SK-N-SH (cell line): ENCODE measurements at regions not wholly inside any gene's neighbourhood (a gene's known extent, or its start where the extent isn't known, plus 50 kb on each side); places are given as distances from the start of the nearest gene placed in this dataset.
A peak's percentile ranks its signal among the peaks of the same experiment; 100 is the strongest.
"Not testable (repeated sequence)": the region's sequence is repeated elsewhere in the genome, so short reads cannot be mapped to it uniquely, and the experiment has no call there.

Experiments used
- CTCF ChIA-PET: fragments of 300-600, 350-600 bp; formaldehyde crosslinking; extraction: SDS; loops from one replicate; lab custom pipeline; 2021; lab: Yijun Ruan, JAX
- POLR2A ChIA-PET: fragments of 350-600 bp; sonication (Branson Sonifier 250); formaldehyde crosslinking; extraction: SDS; loops from one replicate; lab custom pipeline; 2020; ENCODE audit warnings: antibody characterized with exemption, inconsistent platforms; lab: Yijun Ruan, JAX
- DNase-seq: peaks from one replicate; pipeline ENCODE4 v3.0.0; 2012
- H2AFZ ChIP-seq: fragments of 200-600 bp; sonication (generic); 2 replicates; pipeline ENCODE4 v1.8.1; 2016; ENCODE audit warnings: antibody characterized with exemption, mild to moderate bottlenecking, low read depth
- H3F3A ChIP-seq: fragments of 200-600 bp; sonication (generic); replicated peaks from 2 replicates; pipeline ENCODE3; 2016; ENCODE audit warnings: antibody characterized with exemption, mild to moderate bottlenecking; ENCODE audit not compliant: insufficient read depth
- H3K27ac ChIP-seq, 2 experiments: fragments of 200-500 bp in 1 of 2; fragments of 200-600 bp in 1 of 2; sonication (Bioruptor generic) in 1 of 2; sonication (generic), shearing (Covaris generic) in 1 of 2; 2 replicates each; pipeline versions ENCODE4 v1.5.1 to v1.6.1; 2014 to 2016; ENCODE audit warnings: low read depth in 2 of 2, inconsistent platforms in 1 of 2, low read length in 1 of 2, mild to moderate bottlenecking in 1 of 2, mixed read lengths in 1 of 2
- H3K27me3 ChIP-seq: fragments of 200-600 bp; sonication (generic), shearing (Covaris generic); 2 replicates; pipeline ENCODE4 v1.6.1; 2016; ENCODE audit warnings: mixed run types; ENCODE audit not compliant: insufficient read depth
- H3K36me3 ChIP-seq, 2 experiments: fragments of 200-500 bp in 1 of 2; fragments of 200-600 bp in 1 of 2; sonication (Bioruptor generic) in 1 of 2; sonication (generic) in 1 of 2; replicated peaks in 1 of 2; 2 replicates each; pipeline versions ENCODE3 to v1.5.1; 2014 to 2016; ENCODE audit warnings: low read length in 1 of 2, mild to moderate bottlenecking in 1 of 2; ENCODE audit not compliant: insufficient read depth in 2 of 2, control insufficient read depth in 1 of 2
- H3K4me1 ChIP-seq, 2 experiments: fragments of 200-500 bp in 1 of 2; fragments of 200-600 bp in 1 of 2; sonication (Bioruptor generic) in 1 of 2; sonication (generic), shearing (Covaris generic) in 1 of 2; 2 replicates each; pipeline versions ENCODE4 v1.5.1 to v1.6.1; 2014 to 2016; ENCODE audit warnings: low read depth in 1 of 2, low read length in 1 of 2, mixed run types in 1 of 2; ENCODE audit not compliant: insufficient read depth in 2 of 2, control insufficient read depth in 1 of 2
- H3K4me2 ChIP-seq: fragments of 200-600 bp; sonication (generic), shearing (Covaris generic); 2 replicates; pipeline ENCODE4 v1.6.1; 2017; ENCODE audit warnings: mixed run types
- H3K4me3 ChIP-seq, 2 experiments: fragments of 200-500 bp in 1 of 2; fragments of 200-600 bp in 1 of 2; sonication (Bioruptor generic) in 1 of 2; sonication (generic), shearing (Covaris generic) in 1 of 2; 2 replicates each; pipeline versions ENCODE4 v1.5.1 to v1.8.1; 2014 to 2016; ENCODE audit warnings: low read depth in 2 of 2, inconsistent platforms in 1 of 2, low read length in 1 of 2, mild to moderate bottlenecking in 1 of 2, mixed read lengths in 1 of 2, moderate library complexity in 1 of 2
- H3K79me2 ChIP-seq: fragments of 200-600 bp; sonication (generic); 2 replicates; pipeline ENCODE4 v1.8.1; 2017; ENCODE audit warnings: mild to moderate bottlenecking; ENCODE audit not compliant: insufficient read depth
- H3K9ac ChIP-seq: fragments of 200-600 bp; sonication (generic); 2 replicates; pipeline ENCODE4 v1.6.1; 2017; ENCODE audit warnings: mixed run types
- H3K9me2 ChIP-seq: fragments of 200-600 bp; sonication (generic); 2 replicates; pipeline ENCODE4 v1.6.1; 2017; ENCODE audit warnings: mixed run types
- H3K9me3 ChIP-seq: fragments of 200-600 bp; sonication (generic); 2 replicates; pipeline ENCODE4 v1.6.1; 2017; ENCODE audit warnings: mixed run types, mild to moderate bottlenecking, moderate library complexity
- H4K20me1 ChIP-seq: fragments of 200-600 bp; sonication (generic); 2 replicates; pipeline ENCODE4 v1.6.1; 2017; ENCODE audit warnings: mild to moderate bottlenecking, mixed run types; ENCODE audit not compliant: insufficient read depth
- CHD2 ChIP-seq: fragments of 150-350 bp; IDR thresholded peaks from 2 replicates; pipeline ENCODE4 v1.6.1; 2018; ENCODE audit warnings: low read length; ENCODE audit not compliant: partially characterized antibody
- EP300 ChIP-seq, 2 experiments: IDR thresholded peaks; 2 replicates each; pipeline versions ENCODE4 v1.4.0 to v1.6.1; 2012; ENCODE audit warnings: borderline replicate concordance in 1 of 2, low read depth in 1 of 2, low read length in 1 of 2
- FOSL2 ChIP-seq: IDR thresholded peaks from 2 replicates; pipeline ENCODE4 v1.4.0; 2012; ENCODE audit warnings: low read depth, mild to moderate bottlenecking, moderate library complexity, borderline replicate concordance
- FOXJ3 ChIP-seq: sonication (generic); formaldehyde crosslinking; IDR thresholded peaks from 2 replicates; pipeline ENCODE4 v1.5.1; 2020; ENCODE audit warnings: mild to moderate bottlenecking, missing genetic modification reagents
- GABPA ChIP-seq: IDR thresholded peaks from 2 replicates; pipeline ENCODE4 v1.4.0; 2012; ENCODE audit warnings: low read depth, mild to moderate bottlenecking
- GATA2 ChIP-seq: sonication (generic); formaldehyde crosslinking; IDR thresholded peaks from 2 replicates; pipeline ENCODE4 v1.5.0; 2020; ENCODE audit warnings: mild to moderate bottlenecking, missing genetic modification reagents
- MAX ChIP-seq: IDR thresholded peaks from 2 replicates; pipeline ENCODE4 v1.4.0; 2012; ENCODE audit warnings: low read depth
- NFIC ChIP-seq: IDR thresholded peaks from 2 replicates; pipeline ENCODE4 v1.4.0; 2012; ENCODE audit warnings: borderline replicate concordance
- POLR2AphosphoS5 ChIP-seq: IDR thresholded peaks from 2 replicates; pipeline ENCODE4 v1.6.1; 2012; ENCODE audit warnings: low read depth, low read length
- RFX5 ChIP-seq: IDR thresholded peaks from 2 replicates; pipeline ENCODE4 v1.6.1; 2012; ENCODE audit warnings: mild to moderate bottlenecking, improper control_type of control experiment, low read length
- SMC3 ChIP-seq: IDR thresholded peaks from 2 replicates; pipeline ENCODE4 v1.6.1; 2012; ENCODE audit warnings: low read depth, low read length, improper control_type of control experiment
- TCF12 ChIP-seq: IDR thresholded peaks from 2 replicates; pipeline ENCODE4 v1.4.0; 2012
- TEAD4 ChIP-seq: IDR thresholded peaks from 2 replicates; pipeline ENCODE4 v1.4.0; 2012; ENCODE audit warnings: mild to moderate bottlenecking, borderline replicate concordance; ENCODE audit not compliant: insufficient read depth
- YY1 ChIP-seq: IDR thresholded peaks from 2 replicates; pipeline ENCODE4 v1.4.0; 2012; ENCODE audit warnings: low read depth, mild to moderate bottlenecking
- WGBS: methylation state at CpG from one replicate; pipeline ENCODE4 v1.1.6; 2017; ENCODE audit warnings: low lambda C conversion rate; 5-methylcytosine and 5-hydroxymethylcytosine counted together
- TF ChIP-seq, protein P1 (sequence below): IDR thresholded peaks from 2 replicates; pipeline ENCODE4; 2012
- TF ChIP-seq, protein P2 (sequence below): IDR thresholded peaks from 2 replicates; pipeline ENCODE4 v1.4.0; 2012; ENCODE audit warnings: low read depth, borderline replicate concordance
- TF ChIP-seq, protein P3 (sequence below): fragments of 200-600 bp; sonication (generic); IDR thresholded peaks from 2 replicates; pipeline ENCODE4 v1.6.1; 2017; ENCODE audit warnings: antibody characterized with exemption, mild to moderate bottlenecking, moderate library complexity

DNA sequence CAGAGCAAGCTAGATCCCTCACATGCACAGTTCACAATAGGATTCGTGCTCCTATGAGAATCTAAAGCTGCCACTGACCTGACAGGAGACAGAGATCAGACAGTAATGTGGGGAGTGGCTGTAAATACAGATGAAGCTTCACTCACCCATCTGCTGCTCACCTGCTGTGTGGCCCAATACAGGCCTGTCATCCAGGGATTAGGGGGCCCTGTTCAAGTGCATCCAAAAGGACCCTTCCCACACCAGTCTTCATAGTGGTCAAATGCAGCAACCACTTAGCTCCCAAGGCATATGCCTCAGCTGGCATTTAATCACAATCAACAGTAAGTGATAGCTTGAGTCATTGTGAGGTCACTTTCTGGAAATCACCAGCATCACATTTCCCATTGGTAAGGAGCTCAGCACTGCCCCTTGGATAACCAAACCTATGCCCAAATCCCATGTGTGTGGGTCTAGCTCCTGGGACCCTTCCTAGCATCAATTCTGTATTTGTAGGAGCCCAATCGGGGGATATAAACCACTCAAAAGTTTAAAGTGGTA, 65.6 kb downstream of the OR4C45 start:
- TF ChIP-seq SMC3 (no peak), POLR2AphosphoS5 (no peak), CHD2 (no peak)
- TF ChIP-seq, protein P1, sequence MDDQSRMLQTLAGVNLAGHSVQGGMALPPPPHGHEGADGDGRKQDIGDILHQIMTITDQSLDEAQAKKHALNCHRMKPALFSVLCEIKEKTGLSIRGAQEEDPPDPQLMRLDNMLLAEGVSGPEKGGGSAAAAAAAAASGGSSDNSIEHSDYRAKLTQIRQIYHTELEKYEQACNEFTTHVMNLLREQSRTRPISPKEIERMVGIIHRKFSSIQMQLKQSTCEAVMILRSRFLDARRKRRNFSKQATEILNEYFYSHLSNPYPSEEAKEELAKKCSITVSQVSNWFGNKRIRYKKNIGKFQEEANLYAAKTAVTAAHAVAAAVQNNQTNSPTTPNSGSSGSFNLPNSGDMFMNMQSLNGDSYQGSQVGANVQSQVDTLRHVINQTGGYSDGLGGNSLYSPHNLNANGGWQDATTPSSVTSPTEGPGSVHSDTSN, result 0 out of 2 replicates have a peak, but pooled peaks have one; percentile 15
- POLR2A ChIA-PET, result no interaction called here
- Histone ChIP-seq H3K9ac (no peak overlapping the region), H4K20me1 (no peaks in the 10 kb centered on the region), H3K36me3 (no peaks in the 10 kb centered on the region), H3K27ac (no peak overlapping the region), H2AFZ (no peak overlapping the region), H3K4me2 (no peak overlapping the region), H3K4me3 (no peak overlapping the region), H3K79me2 (no peaks in the 10 kb centered on the region), H3F3A (no peaks in the 10 kb centered on the region), H3K9me2 (no peaks in the 10 kb centered on the region), H3K4me1 (no peaks in the 10 kb centered on the region), H3K27me3 (no peaks in the 10 kb centered on the region), H3K9me3 (no peaks in the 10 kb centered on the region)
- 42% methylated on average over 2 of the region's 2 CpGs for WGBS
- CTCF ChIA-PET, result no interaction called here
- DNase-seq, result no peak

DNA sequence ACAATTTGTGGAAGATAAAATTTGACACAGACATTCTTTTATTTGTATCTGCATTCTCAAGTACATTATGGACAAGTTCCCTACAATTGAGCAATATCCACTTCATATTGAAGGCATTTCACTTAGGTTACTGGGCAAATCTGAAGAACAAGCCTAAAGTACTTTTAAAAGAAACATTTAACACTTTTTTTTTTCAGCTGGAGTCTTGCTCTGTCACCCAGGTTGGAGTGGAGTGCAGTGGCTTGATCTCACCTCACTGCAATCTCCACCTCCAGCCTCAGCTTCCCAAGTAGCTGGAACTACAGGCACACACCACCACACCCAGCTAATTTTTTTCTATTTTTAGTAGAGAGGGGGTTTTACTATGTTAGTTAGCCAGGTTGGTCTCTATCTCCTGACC, 70.2 kb downstream of the OR4C45 start:
- no peak overlapping the region for H3K27ac ChIP-seq
- H3K4me1 ChIP-seq, result no peaks in the 10 kb centered on the region
- no peak overlapping the region for H3K4me3 ChIP-seq
- CTCF ChIA-PET, result no interaction called here
- no peaks in the 10 kb centered on the region for H3K79me2 ChIP-seq
- POLR2A ChIA-PET, result no interaction called here
- H4K20me1 ChIP-seq, result no peaks in the 10 kb centered on the region
- no peaks in the 10 kb centered on the region for H3F3A ChIP-seq
- no peaks in the 10 kb centered on the region for H3K36me3 ChIP-seq
- H3K4me2 ChIP-seq, result no peak overlapping the region
- H3K9ac ChIP-seq, result no peak overlapping the region
- H3K9me3 ChIP-seq, result no peaks in the 10 kb centered on the region
- TF ChIP-seq TCF12 (no peak), YY1 (no peak), FOSL2 (no peak), RFX5 (no peak), GABPA (no peak), TEAD4 (no peak), SMC3 (no peak), EP300 (IDR thresholded peaks at IDR 0.05; ENCODE audit: borderline replicate concordance in 1 of 2, low read depth in 1 of 2, low read length in 1 of 2) (no peak), FOXJ3 (CRISPR knock-in tag) (no peak), MAX (no peak), NFIC (no peak), POLR2AphosphoS5 (no peak), GATA2 (CRISPR knock-in tag) (no peak)
- TF ChIP-seq, protein P2, sequence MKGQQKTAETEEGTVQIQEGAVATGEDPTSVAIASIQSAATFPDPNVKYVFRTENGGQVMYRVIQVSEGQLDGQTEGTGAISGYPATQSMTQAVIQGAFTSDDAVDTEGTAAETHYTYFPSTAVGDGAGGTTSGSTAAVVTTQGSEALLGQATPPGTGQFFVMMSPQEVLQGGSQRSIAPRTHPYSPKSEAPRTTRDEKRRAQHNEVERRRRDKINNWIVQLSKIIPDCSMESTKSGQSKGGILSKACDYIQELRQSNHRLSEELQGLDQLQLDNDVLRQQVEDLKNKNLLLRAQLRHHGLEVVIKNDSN, result no peak
- TF ChIP-seq, protein P3, sequence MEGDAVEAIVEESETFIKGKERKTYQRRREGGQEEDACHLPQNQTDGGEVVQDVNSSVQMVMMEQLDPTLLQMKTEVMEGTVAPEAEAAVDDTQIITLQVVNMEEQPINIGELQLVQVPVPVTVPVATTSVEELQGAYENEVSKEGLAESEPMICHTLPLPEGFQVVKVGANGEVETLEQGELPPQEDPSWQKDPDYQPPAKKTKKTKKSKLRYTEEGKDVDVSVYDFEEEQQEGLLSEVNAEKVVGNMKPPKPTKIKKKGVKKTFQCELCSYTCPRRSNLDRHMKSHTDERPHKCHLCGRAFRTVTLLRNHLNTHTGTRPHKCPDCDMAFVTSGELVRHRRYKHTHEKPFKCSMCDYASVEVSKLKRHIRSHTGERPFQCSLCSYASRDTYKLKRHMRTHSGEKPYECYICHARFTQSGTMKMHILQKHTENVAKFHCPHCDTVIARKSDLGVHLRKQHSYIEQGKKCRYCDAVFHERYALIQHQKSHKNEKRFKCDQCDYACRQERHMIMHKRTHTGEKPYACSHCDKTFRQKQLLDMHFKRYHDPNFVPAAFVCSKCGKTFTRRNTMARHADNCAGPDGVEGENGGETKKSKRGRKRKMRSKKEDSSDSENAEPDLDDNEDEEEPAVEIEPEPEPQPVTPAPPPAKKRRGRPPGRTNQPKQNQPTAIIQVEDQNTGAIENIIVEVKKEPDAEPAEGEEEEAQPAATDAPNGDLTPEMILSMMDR, result no peak
- TF ChIP-seq, all 33 proteins: peak for 0
- Histone ChIP-seq H3K27me3 (no peaks in the 10 kb centered on the region), H3K9me2 (no peaks in the 10 kb centered on the region), H2AFZ (no peak overlapping the region)
- no peak for DNase-seq

GRCh38 chr11:50140686-50141085, 108.0 kb downstream of the OR4C45 start:
- H3K36me3 ChIP-seq, H3K4me1 ChIP-seq, DNase-seq, H3F3A ChIP-seq, H3K27me3 ChIP-seq, H4K20me1 ChIP-seq, H2AFZ ChIP-seq, H3K9me3 ChIP-seq, H3K9me2 ChIP-seq, H3K4me2 ChIP-seq, H3K4me3 ChIP-seq, H3K27ac ChIP-seq, H3K9ac ChIP-seq, H3K79me2 ChIP-seq, POLR2A ChIA-PET, CTCF ChIA-PET: not testable (repeated sequence)
- 2% methylated on average over 2 of the region's 2 CpGs for WGBS
